GM12892 (cell line): ENCODE measurements at regions not wholly inside any gene's neighbourhood (a gene's known extent, or its start where the extent isn't known, plus 50 kb on each side); places are given as distances from the start of the nearest gene placed in this dataset.

Experiments used
- POLR2AphosphoS5 ChIP-seq: IDR thresholded peaks from 2 replicates; pipeline ENCODE4 v1.6.1; 2011; ENCODE audit warnings: low read depth, low read length, control low read depth
- TAF1 ChIP-seq: IDR thresholded peaks from 2 replicates; pipeline ENCODE4 v1.6.1; 2011; ENCODE audit warnings: low read depth, mild to moderate bottlenecking, control low read depth, low read length, borderline replicate concordance

DNA sequence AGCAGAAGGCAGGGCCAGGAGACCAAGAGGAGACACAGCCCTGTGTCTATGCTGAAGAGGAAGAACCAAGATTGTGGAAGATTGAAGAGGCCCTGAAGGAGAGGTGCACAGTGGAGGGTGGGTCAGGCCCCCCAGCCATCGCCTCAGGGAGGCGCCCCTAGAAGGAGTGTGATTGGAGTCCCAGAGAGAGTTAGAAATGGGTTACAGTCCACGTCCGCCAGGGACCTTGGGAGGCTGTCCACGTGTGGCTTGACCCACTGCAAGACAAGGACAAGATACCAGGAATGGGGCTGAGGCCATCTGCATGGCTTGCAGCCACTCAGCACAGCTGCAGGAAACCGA lies 375.1 kb downstream of the NPHP4 start:
- TF ChIP-seq POLR2AphosphoS5, result no peak
- TF ChIP-seq TAF1, result no peak
